SKM-1 treated with dmso at 0.1 percent for 144 hours (cell line): ENCODE measurements at regions not wholly inside any gene's neighbourhood (a gene's known extent, or its start where the extent isn't known, plus 50 kb on each side); places are given as distances from the start of the nearest gene placed in this dataset.

Experiments used
- DNase-seq: peaks from one replicate; lab custom pipeline; 2025; ENCODE audit not compliant: unreplicated experiment; lab: John Stamatoyannopoulos, UW

DNA sequence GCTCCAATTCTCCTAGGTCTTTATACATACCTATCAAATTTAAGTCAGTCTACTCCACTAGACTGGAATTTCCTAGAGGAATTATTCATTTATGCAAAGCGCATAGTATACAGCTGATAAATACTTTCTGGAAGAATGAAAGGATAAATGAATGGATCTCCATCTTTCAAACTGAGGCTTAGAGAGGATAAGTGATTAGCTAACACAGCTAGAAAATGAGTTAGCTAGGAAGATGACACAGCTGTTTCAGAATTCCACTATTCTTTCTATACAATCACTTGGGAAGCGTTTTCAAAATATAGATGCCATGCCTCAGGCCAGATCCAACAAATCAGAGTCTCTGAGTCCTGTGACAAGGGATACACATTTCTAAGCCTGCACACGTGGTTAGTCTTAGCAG lies 1146.6 kb upstream of the ZEB2 start:
- DNase-seq: no peak

DNA sequence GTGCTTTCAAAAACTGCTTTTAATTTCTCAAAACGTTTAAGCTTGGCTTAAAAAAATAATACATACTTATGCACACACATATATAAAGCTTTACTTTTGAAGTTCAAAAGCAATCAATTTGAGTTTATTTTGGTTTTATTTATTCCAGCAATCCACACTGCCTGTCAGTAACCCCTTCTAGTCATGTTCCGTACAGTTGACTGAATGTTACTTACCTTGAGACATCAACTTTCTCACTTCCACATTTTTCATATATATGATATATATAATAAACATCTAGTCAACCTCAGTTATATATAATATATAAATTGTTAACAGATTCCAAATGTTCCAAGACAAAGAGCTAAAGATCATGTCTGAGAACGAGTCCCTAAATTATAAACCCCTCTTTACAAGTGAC lies 1137.3 kb upstream of the ZEB2 start:
- DNase-seq: no peak

DNA sequence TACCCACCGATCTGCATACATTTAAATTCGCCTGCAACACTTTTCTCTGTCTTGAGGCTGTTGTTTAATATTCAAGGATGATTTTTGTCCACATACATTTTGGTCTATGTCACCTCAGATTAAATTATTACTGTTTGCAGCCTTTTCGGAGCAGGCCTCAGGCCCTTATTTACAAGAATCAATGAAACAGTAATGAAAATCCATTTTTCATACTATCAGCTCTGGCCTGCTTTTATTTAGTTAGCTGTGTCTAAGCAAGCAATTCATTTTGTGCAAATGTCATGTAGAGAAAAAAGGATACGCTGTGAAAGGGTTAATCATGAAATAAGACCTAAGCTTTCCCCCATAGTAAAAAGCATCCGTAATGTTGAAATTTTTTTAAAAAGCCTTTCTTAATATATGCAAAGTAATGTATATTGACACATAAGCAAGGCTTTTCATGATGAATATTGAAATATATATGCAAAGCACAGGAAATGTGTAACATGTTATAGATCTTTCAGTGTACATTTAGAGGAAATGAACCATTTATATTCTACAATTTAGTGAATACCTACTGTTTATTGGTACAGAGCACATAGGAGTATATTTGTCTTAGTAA lies 1135.3 kb upstream of the ZEB2 start:
- DNase-seq: no peak

DNA sequence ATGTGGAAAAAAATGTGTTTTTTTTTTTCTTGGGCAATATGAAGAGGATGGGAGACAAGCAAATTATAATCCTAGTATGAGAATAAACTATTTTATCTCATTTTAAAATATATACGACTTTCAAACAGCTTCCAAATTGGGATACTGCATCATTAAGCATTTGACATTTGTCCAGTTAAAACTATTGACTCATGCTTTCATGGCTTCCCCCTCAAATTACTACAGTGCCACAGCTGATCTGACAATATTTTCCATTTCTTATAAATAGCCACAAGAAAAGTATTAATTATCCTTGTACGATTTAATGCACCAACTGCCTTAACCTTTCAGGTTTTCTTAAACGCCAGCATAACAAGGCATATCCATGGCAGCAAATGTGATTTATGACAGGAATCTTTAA lies 1134.8 kb upstream of the ZEB2 start:
- DNase-seq: no peak

DNA sequence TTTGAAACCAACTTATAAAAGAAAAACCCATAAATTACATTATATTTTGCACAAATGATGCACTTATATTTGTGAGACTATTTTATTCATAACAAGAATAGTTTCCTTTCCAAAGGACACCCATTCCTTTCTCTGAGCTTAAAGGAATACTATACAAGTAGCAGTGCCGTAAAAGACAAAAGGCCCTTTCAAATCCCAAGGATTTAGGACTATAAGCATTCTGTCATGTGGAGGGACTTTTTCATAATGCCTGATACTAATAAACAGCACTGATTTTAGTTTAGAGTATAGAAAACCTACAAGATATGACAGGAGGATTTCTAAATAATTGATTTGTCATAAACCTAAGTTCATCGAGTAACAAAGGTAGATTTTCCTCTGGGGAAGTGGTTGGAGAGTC lies 1134.2 kb upstream of the ZEB2 start:
- DNase-seq: no peak

DNA sequence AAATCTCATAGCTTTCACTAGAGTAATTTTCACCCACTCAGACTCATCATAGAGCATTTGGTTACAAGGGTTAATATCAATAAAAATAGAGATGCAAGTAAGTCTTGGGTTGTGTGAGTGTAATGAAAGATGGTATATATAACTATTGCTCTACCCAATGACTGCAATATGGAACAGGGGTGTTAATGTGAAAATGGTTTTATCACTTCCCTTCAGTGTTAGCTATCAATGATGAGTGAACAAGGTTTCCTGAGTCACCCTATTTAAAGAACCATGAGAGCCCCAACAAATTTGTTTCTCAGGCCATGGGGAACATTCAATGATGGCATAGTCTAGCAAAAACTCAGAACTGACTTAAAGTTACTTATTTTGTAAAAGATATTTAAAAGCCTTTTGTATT lies 1133.6 kb upstream of the ZEB2 start:
- no peak for DNase-seq

DNA sequence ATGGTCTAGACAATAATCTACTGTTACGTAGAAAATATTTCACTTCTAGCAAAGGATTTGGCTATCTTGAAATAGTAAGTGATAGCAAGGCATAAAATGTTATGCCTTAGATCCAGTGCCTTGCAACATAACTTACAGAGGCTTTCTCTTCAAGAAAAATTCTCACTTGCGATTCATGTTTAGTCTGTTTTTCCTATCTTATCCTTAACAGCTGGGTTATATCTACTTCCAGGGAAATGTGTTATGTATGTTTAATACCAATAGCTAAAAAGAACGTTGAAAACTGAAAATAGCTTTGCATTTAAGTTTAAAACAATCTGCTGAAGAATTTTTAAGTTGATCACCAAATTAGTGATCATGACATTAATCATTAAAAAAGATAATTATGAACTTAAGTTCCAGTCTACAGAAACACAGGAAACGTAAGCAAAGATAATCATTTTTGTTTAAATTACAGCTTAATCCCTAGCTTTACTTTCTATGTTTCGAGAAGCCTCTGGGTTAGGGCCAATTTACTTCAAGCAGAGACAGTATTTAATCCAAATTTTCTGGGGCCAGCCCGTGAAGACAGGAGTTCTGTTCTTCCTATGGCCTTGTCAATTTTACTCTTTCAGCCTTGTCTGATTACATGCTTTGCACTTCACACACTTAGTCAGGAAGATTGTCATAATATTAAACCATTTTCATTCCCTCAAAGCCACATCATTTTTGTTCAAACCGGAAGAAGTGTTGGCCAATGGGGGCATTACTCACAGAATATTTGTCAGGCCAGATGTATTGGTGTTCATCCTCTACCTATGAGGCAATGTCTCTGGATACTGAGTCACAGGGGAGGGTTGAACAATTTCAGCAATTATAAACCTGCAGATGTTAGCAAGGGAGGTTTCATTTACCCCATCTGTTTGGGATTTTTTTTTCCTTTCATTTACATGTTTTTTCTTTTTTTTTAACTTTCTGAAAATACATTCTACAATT lies 1132.9 kb upstream of the ZEB2 start:
- DNase-seq: peak; percentile 4

DNA sequence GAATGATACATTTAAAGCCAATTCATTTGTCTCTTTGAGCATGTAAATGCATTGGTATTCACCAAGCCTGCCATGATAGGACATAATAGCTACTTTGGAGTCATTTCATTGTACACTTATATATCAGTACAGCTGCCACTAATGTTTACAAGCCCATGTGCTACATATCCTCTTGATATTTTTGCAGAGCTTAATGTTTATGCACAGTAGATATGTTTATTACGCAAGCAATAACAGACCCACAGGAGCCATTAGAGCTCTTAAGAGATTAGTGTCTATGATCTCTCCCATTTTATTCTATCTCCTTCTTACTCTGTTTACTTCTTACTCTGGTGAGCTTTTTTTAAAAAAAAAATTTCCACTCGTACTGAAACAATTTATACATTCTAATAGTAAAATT lies 1132.1 kb upstream of the ZEB2 start:
- no peak for DNase-seq

DNA sequence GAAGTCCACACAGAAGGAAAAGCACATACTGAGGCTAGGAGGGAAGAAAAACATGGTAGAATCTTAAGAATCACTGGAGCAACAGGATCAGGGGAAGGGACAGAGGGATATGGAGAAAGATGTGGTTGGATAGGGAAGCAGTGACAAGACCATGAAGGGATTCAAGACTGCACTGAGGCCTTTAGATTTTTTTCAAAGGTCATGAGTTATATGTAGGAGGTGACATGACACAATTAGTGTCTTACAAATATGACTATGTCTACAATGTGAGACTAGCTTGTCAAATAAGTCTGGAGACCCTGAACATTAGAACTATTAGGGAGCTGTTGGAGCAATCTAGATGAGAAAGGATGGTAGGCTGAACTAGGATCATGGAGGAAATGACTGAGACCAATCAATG lies 1130.3 kb upstream of the ZEB2 start:
- DNase-seq: no peak

DNA sequence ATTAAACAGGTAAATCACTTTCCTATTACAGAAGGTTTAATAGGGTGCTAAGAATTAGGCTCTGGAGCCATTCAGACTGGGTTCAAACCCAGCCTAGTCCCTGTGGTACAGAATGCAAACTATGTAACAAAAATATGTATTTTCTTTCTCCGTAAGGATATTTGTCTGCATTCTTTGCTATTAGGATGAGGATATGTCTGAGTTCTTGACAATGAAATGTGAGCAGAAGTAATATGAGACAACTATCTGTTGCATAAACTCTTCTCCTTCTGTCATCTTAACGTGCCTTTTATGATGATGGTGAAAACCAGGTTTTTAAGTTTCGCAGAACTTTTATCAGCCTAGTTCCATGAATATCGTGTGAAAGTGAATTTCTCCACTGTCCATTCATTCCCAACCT lies 1129.1 kb upstream of the ZEB2 start:
- DNase-seq: no peak

DNA sequence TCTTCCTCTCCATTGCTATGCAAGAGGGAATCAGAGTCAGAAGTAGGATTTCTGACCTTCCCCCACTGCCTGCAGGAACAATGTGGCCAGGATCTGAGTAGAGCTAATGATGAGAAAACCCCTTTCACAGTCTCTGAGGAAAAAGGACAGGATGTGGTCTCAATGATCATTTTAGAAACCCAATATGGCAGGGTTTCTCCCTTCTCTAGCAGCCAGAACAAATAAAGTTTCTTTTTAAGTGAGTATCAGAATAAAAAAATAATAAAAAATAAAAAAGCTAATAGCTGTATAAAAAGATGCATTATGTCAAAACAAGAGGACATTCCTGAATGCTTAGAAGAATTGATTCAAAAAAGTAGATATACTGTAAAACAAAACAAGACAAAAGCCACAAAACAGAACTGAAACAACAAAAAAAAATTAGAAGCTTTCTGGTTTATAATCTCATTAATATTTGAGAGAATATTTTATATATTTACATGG lies 1124.9 kb upstream of the ZEB2 start:
- DNase-seq: no peak

DNA sequence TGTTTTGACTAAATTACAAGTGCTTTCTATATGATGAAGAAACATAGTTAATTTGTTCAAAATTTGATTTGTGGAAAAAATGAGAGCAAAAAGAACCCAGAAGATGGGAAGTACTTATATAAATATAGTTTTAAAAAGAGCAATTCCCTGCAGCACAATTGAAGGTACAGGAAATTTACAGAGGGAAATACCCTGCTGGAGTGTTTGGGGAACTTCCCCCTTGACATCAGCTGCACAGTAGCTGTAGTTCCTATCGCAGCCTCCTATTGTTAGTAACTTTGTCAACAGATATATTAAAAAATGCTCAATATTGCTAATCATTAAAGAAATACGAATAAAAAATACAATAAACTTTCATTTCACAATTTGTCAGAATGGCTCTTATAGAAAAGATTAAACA lies 1118.8 kb upstream of the ZEB2 start:
- peak; percentile 9 for DNase-seq

DNA sequence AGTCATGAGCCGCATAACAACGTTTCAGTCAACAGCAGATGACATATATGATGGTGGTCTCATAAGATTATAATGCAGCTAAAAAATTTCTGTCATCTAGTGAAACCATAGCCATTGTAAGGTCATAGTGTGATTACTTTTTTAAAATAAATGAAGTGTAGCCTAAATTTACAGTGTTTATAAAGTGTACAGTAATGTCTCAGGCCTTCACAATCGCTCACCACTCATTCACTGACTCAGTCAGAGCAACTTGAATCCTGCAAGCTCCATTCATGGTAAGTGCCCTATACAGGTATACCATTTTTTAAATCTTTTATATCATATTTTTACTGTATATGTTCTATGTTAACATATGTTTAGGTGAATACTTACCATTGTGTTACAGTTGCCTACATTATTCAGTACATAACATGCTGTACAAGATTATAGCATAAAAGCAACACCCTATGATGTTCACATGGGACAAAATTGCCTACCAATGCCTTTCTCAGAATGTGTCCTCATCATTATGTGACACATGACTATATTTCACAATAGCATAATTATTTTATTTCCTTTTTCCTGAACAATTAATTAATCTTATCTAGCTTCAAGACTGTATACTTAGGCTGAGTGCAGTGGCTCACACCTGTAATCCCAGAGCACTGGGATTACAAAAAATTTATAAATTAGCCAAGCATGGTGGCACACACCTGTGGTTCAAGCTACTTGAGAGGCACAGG lies 1115.9 kb upstream of the ZEB2 start:
- no peak for DNase-seq

DNA sequence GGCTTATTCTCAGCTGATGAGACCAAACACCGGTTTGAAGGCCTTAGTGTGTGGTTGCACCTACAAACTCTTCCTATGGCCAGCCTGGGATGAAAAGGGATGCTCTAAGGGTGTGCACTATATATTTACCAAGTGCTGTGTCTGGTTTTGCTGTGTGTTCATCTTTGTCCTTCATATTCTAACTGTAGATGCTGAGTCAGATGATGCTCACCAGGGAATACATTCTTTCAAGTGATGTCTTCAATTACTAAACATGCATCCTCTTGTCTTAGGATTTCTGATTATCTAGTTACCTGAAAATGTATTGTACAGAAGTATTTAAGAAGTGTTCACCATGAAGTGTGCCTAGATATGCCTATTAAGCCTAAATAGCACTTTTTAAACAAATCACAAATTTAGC lies 1111.6 kb upstream of the ZEB2 start:
- DNase-seq: no peak

DNA sequence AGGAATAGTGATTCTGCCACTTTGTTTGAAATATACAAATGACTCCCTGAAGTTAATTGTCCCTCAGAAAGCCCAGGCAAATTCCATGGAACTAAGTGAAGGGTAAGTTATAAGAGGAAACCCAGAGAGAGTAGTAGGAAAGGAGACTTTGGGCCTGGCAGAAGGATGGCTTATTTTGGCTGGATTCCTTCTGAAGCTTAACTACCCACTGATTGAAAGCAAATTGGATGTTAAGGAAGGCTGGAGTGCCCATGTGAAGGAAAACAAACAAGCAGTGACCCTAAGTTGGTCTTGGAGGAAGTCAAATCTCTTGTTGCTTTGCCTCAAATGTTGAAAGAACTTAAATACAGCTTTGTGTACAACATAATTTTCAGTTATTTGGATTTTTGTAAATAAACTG lies 1106.4 kb upstream of the ZEB2 start:
- no peak for DNase-seq

DNA sequence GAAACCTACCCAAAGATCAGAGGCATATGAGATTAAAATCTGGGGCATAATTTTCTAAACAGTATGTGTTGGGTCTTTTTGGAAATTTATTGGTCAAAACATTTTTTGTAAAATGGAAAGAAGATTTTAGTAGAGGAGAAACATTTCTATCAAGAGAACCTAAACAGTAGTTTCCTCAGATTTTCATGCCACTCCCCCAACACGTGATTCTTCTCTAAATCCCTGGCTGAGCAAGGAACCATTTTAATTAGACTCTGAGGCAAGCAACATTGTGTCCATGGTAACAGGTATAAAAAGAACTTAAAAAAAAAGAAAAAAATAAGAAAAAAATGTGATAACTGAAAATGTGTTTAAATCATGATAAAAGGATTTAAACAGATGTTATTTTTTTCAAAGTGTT lies 1105.2 kb upstream of the ZEB2 start:
- no peak for DNase-seq

DNA sequence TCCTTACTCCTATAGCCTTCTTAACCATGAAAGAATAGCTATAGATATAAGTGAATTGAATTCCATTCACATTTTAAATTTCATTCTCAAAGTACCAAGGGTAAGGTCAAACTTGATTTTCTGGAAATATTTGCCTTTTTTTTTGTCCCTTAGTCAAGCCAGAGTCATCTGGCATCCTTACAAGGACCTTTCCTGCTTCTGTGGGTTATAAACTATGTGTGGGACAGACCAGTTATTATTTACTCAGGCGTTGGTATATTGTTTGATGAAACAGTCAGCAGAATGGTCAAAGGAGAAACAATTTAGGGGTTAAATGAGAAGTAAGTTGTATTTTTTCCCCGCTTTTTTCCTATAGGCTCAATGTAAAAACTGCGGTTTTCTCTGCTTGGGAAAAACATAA lies 1103.2 kb upstream of the ZEB2 start:
- DNase-seq: no peak

DNA sequence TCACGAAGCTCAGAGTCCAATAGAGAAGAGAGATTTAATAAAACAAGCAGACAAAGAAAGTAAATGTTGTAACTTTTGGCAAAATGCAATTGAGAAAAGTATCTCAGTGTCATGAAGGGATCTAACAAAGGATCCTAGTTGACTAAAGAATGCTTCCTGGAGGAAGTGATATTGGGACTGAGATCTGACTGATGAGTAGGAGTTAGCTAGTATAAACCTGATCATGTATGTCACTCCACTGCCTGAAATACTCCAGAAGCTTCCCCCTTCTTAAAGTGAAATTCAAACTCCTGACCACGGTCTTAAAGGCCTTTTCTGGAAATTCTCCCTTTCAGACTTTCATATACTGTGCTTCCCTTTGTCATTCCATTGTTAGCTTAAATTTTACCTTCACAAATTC lies 1102.4 kb upstream of the ZEB2 start:
- no peak for DNase-seq

DNA sequence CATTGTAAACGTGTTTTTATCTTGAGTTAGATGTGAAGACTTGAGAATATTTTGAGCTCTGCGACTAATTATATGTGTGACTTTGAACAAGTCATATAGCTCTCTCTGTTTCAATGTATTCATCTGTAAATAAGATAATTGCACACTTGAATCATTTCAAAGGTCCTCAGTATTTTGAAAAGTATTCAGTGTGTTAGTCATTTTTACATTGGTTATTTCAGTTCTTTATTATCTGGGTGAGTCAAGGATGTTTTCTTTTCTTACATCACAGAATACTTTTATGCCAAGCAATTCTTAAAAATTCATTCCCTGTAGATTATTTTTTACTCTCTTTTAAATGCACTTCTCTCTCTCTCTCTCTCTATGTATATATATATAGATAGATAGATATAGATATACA lies 1098.0 kb upstream of the ZEB2 start:
- no peak for DNase-seq

DNA sequence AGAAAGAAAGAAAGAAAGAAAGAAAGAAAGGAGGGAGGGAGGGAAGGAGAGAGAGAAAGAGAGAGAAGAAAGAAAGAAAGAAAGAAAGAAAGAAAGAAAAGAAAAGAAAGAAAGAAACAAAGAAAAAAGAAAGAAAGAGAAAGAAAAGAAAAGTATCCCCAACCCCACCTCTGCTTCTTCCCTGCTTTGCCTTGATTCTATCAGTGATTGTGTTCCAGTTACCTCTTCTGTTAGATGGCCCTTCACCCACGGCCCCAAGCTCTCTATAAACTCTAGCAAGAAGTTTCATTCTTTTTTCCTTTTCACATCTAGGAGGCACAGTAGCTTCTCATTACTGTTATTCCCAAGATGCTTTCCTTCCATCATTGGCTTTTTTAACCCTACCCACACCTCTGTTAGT lies 1097.5 kb upstream of the ZEB2 start:
- DNase-seq: no peak

DNA sequence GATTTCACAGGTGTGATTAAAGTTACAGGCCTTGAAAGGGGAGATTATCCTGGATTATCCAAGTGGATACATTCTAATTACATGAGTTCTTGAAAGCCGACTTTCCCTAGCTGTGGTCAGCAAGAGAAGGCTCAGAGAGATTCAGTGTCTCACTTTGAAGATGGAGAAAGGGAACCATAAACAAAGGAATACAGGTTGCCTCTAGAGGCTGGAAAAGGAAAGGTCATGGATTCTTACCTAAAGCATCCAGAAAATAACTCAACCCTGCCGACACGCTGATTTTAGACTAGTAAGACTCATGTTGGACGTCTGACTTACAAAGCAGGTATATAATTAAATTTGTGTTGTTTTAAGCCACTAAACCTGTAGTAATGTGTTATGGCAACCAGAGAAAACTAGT lies 1095.7 kb upstream of the ZEB2 start:
- no peak for DNase-seq

DNA sequence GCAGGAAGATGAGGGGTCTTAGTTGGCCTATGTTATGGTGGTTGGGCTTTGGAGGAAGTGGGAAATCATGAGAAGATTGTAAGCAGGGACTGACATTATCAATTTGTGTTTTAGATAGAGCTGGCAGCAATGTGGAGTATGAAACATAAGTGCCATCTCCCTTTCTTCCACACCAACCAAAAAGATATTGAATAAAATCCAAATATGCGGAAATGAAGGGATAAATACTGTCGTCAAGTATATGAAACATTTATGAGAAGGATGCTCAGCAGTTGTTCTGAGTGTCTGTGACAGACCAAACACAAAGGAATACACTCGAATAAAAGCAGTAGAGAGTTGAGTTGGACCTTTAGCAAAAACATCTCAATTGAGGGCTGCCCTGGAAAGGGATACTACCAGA lies 1090.0 kb upstream of the ZEB2 start:
- DNase-seq: no peak
